AG08396 (cell line): ENCODE measurements at regions not wholly inside any gene's neighbourhood (a gene's known extent, or its start where the extent isn't known, plus 50 kb on each side); places are given as distances from the start of the nearest gene placed in this dataset.
"Not testable (repeated sequence)": the region's sequence is repeated elsewhere in the genome, so short reads cannot be mapped to it uniquely, and the experiment has no call there.

Experiments
- DNase-seq: peaks from one replicate; pipeline ENCODE4 v3.0.0; 2012; ENCODE audit warnings: low spot score, mixed read lengths

DNA sequence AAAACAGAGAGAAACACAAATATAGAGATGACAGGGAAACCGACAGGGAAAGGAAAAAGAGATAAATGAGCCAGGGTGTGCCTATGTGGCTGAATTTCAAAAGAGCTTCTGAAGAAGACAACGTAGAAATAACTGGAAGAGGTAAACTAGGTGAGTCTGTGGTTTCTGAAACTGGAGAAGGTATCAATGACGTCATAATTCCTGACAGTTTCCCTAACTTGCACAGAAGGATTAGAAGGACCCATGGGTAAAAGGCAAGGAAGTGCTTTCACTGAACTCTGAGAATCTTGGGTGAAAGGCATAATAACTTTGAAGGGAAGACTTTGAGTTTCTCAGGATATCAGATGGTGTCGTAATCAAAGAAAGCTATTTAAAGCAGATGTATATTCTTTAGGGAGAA, 790.8 kb upstream of the NUDT12 start:
- DNase-seq: no peak

GRCh38 chr5:104352954-104353353, 790.4 kb upstream of the NUDT12 start:
- DNase-seq: no peak

DNA sequence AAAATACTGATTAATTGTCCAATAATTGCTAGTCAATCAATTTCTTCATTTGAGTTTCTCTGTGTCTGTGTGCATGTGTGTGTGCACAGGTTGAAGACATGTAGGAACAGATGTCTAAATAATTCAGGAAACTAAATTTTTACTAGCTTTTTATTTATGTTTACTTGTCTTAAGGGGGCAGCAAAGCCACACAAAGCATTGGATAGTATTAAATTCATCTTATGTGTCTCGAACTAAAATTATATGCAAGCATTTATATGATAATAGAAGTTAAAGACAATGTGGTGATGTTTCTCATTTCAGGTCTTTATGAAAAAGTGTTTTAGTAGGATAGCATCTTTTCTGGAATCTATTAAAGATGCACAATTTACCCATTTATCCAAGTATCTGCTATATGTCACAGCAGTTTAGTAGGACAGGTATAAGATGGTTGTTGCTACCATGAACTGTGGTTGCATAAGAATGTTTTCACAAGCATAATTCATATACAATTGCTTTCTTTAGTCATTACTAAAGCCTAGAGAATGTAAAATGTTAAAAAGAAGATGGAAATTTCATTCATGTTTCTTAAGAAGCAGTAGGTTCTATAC, 784.6 kb upstream of the NUDT12 start:
- DNase-seq: no peak

- no peak for DNase-seq
Observed at GRCh38 chr5:104345222-104346016, 782.8 kb upstream of the NUDT12 start.

DNA sequence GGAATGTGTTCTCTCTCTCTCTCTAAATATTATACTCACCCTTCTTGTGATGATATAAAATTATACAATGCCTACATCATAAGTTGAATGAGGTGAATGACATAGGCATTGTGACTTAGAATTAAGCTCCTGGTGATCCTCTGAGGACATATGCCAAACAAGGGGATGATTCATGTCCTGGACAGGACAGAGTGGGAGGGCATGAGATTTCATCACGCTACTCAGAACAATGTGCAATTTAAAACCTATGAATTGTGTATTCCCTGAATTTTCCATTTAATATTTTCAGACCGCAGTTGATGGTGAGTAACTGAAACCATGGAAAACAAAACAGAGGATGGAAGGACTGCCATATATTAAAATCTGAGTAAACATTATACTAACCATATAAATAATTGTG, 782.2 kb upstream of the NUDT12 start:
- no peak for DNase-seq

GRCh38 chr5:104327801-104328200, 765.2 kb upstream of the NUDT12 start:
- DNase-seq: no peak

DNA sequence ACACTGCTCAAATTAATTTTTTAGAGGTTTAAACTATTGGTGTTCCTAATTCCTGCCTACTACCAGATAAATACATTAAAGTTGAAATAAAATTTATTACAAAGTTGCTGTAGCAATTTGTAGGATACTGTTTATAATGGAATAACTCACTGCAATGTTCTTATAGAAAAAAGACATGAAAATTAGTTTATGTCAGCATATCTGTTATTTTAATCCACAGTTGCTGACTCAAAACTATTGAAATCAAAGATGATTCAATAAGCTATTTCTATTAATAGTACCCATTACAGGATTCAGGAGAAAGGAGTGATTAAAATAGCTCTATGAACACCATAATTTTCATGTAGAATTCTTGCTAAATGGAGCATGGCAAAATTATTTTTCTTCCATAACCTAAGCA, 764.4 kb upstream of the NUDT12 start:
- DNase-seq: no peak

DNA sequence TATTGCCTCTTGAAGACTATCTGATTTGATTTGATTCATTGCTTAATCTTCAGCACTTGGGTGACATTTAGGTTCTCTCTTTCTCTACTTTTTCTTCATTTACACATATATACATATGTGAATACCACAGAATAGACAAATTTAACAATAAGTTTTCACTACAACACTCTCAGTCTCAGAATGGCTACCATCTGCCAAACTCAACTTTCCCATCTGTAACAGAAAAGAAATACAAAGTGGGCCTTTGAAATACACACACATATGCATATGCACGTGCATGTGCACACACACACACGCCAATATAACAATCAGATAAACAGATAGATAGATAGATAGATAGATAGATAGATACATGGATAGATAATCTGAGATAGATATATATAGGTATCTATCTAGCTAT, 762.8 kb upstream of the NUDT12 start:
- no peak for DNase-seq

- DNase-seq: not testable (repeated sequence)
Observed at GRCh38 chr5:104316676-104317075, 754.1 kb upstream of the NUDT12 start.

DNA sequence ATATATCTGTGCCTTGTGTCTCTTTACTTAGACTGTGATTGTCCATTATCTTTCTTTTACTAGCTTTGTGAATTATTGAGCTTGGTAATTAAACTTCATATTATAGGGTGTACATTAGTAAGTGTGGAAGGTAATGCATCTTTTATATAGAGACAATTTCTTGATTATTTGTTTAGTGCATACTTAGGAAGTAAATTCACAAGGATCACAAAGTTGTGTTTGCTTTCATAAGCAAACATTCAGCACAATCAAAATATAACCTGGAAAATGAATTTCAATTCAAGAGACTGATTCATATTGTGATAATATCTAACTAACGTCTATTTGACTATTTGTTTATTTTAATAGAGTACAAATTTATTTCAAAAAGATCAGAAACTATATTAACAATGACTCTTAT, 749.9 kb upstream of the NUDT12 start:
- DNase-seq: no peak

DNA sequence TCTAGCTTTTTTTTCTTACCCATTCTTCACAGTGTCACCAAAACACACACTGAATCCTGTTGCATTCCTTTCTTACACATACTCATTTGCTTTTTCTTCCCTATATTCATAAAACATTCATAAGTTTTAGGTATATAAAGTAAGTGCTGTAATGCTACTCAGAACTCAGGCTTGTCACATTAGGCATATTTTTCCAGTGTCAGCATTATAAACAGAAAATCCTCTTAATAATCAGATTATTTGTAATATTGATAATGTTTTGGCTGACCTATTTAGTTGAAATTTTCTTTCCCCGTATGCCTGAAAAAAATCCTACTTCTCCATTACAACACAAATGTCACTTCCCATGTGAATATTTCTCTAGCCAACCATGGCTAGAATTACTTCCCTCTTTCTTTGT, 743.0 kb upstream of the NUDT12 start:
- DNase-seq: no peak

GRCh38 chr5:104299998-104300706, 737.6 kb upstream of the NUDT12 start:
- DNase-seq: no peak

GRCh38 chr5:104298518-104298917, 735.9 kb upstream of the NUDT12 start:
- DNase-seq: no peak

GRCh38 chr5:104297076-104297475, 734.5 kb upstream of the NUDT12 start:
- DNase-seq: no peak

GRCh38 chr5:104295991-104296390, 733.4 kb upstream of the NUDT12 start:
- no peak for DNase-seq

- no peak for DNase-seq
Observed at GRCh38 chr5:104283136-104283535, 720.5 kb upstream of the NUDT12 start.

- no peak for DNase-seq
Observed at GRCh38 chr5:104273725-104274124, 711.1 kb upstream of the NUDT12 start.

GRCh38 chr5:104267320-104268015, 704.9 kb upstream of the NUDT12 start:
- DNase-seq: no peak

GRCh38 chr5:104266161-104266560, 703.6 kb upstream of the NUDT12 start:
- DNase-seq: no peak

DNA sequence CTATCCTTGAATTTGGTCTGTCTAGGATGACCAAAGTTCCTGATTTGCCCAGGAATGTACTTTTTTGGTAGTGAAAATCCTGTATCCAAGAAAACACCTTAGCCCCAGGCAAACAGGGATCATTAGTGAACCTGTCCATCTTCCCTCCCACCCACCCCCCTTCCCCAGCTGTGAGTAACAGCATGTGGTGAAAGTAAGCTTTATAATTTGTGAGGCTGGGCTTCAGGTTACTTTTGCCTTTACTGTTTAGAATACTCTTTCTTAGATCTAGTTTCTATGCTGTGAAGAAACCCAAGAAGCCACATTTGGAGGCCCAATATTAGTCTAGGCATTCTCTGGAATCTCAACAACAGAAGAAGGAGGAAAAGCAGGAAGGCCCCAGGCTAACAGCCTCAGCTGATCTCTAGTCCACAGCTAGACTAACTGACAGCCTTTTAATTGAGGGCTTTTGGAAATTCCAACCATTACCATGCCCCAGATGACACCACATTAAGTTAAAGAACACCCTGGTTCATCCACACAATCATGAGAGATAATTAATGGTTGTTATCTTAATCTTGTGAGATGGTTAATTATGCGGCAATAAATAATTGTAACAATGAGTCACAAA, 703.0 kb upstream of the NUDT12 start:
- no peak for DNase-seq

DNA sequence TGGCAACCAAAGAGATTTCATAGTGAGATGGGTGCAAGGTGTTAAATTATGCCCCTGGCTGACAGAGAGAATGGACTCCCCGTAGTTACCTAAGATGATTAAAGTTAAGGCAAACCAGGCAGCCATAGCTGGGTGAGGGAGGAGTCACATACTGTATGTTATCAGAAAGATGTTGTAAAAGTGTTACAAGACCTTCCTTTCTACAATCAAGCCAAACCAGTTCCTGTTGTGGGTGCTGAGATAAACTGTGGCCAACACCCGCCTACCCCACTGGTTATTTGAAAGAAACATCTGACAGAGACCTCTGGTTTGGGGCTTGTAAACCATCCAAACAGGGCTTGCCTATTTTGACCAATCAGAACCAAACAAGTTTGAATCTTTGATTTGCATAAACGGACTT, 684.7 kb upstream of the NUDT12 start:
- no peak for DNase-seq

- no peak for DNase-seq
Observed at GRCh38 chr5:104241046-104241445, 678.5 kb upstream of the NUDT12 start.
